Fibroblast of skin of right biceps (primary cell): ENCODE measurements at regions not wholly inside any gene's neighbourhood (a gene's known extent, or its start where the extent isn't known, plus 50 kb on each side); places are given as distances from the start of the nearest gene placed in this dataset.

Experiments used
- DNase-seq: peaks from one replicate; pipeline ENCODE4 v3.0.0-alpha.2; 2013

GRCh38 chr12:124426594-124427555 lies 132.0 kb downstream of the RFLNA start:
- DNase-seq = no peak

- no peak for DNase-seq
Measured at GRCh38 chr12:124425667-124426066, 130.8 kb downstream of the RFLNA start.

GRCh38 chr12:124424516-124424905 lies 129.6 kb downstream of the RFLNA start:
- DNase-seq = no peak

GRCh38 chr12:124423761-124424515 lies 129.0 kb downstream of the RFLNA start:
- DNase-seq = no peak

GRCh38 chr12:124422570-124423523 lies 128.0 kb downstream of the RFLNA start:
- DNase-seq = peak; percentile 88

GRCh38 chr12:124422142-124422569 lies 127.3 kb downstream of the RFLNA start:
- no peak for DNase-seq

- DNase-seq = no peak
Measured at GRCh38 chr12:124420996-124421674, 126.2 kb downstream of the RFLNA start.

GRCh38 chr12:124420041-124420995 lies 125.4 kb downstream of the RFLNA start:
- no peak for DNase-seq

GRCh38 chr12:124419292-124420040 lies 124.6 kb downstream of the RFLNA start:
- DNase-seq = no peak

- DNase-seq = no peak
Measured at GRCh38 chr12:124418791-124419190, 123.9 kb downstream of the RFLNA start.

GRCh38 chr12:124418156-124418555 lies 123.3 kb downstream of the RFLNA start:
- DNase-seq = no peak

GRCh38 chr12:124416516-124417395 lies 121.9 kb downstream of the RFLNA start:
- no peak for DNase-seq

GRCh38 chr12:124415064-124415463 lies 120.2 kb downstream of the RFLNA start:
- DNase-seq = no peak

- DNase-seq = no peak
Measured at GRCh38 chr12:124413915-124414314, 119.0 kb downstream of the RFLNA start.

- no peak for DNase-seq
Measured at GRCh38 chr12:124413401-124413800, 118.5 kb downstream of the RFLNA start.

- no peak for DNase-seq
Measured at GRCh38 chr12:124412646-124413015, 117.7 kb downstream of the RFLNA start.

- no peak for DNase-seq
Measured at GRCh38 chr12:124411953-124412645, 117.2 kb downstream of the RFLNA start.

GRCh38 chr12:124411281-124411878 lies 116.5 kb downstream of the RFLNA start:
- DNase-seq = peak; percentile 95
